Body of pancreas (tissue), 4 donors: ENCODE measurements at regions not wholly inside any gene's neighbourhood (a gene's known extent, or its start where the extent isn't known, plus 50 kb on each side); places are given as distances from the start of the nearest gene placed in this dataset.

Source experiments
- CTCF ChIP-seq, 7 experiments: fragments of 450-650 bp in 4 of 7; fragments of 200-600 bp in 3 of 7; sonication (generic) in 3 of 7; IDR thresholded peaks; one replicate each; pipeline ENCODE4 v1.5.1; 2016 to 2019; ENCODE audit warnings: antibody characterized with exemption in 7 of 7
- POLR2A ChIP-seq, 3 donors: fragments of 450-650 bp; IDR thresholded peaks; one replicate each; pipeline ENCODE4 v1.6.1; 2016; ENCODE audit warnings: antibody characterized with exemption in 3 of 3, mild to moderate bottlenecking in 2 of 3

- no peak for TF ChIP-seq CTCF (IDR thresholded peaks at IDR 0.05)
- no peak for TF ChIP-seq POLR2A (IDR thresholded peaks at IDR 0.05)
These were observed 363.4 kb downstream of the CDH26 start for GRCh38 chr20:60321601-60322000.
